Right cardiac atrium (tissue), 5 donors: ENCODE measurements at regions not wholly inside any gene's neighbourhood (a gene's known extent, or its start where the extent isn't known, plus 50 kb on each side); places are given as distances from the start of the nearest gene placed in this dataset.
A peak's percentile ranks its signal among the peaks of the same experiment; 100 is the strongest.
"Not testable (repeated sequence)": the region's sequence is repeated elsewhere in the genome, so short reads cannot be mapped to it uniquely, and the experiment has no call there.

ENCODE experiments used
- ATAC-seq, 2 donors: fragments of 200-7000 bp; cut with Tn5 transposase; one replicate each; pipeline versions ENCODE4 v1.8.0 to v1.9.1; 2020; ENCODE audit warnings: moderate library complexity in 2 of 2, mild to moderate bottlenecking in 1 of 2
- DNase-seq, 3 donors: peaks; one replicate each; pipeline ENCODE4 v3.0.0-alpha.2; 2020
- H3K27ac ChIP-seq: one replicate; pipeline ENCODE4 v1.5.1; 2013; ENCODE audit warnings: mild to moderate bottlenecking, low read length, control low read depth, moderate library complexity
- H3K27me3 ChIP-seq: one replicate; pipeline ENCODE4 v1.6.1; 2013; ENCODE audit not compliant: control insufficient read depth, insufficient read depth
- H3K4me1 ChIP-seq: one replicate; pipeline ENCODE4 v1.6.1; 2013; ENCODE audit warnings: low read length; ENCODE audit not compliant: control insufficient read depth, insufficient read depth
- H3K4me3 ChIP-seq: one replicate; pipeline ENCODE4 v1.5.1; 2013; ENCODE audit warnings: low read length, control low read depth
- H3K9me3 ChIP-seq: one replicate; pipeline ENCODE4 v1.6.1; 2013; ENCODE audit warnings: low read length; ENCODE audit not compliant: control insufficient read depth
- WGBS: extraction: QIAGEN DNeasy Blood & Tissue Kit; methylation state at CpG from one replicate; pipeline ENCODE4 v1.1.7; 2013; 5-methylcytosine and 5-hydroxymethylcytosine counted together
- intact Hi-C, 4 donors: fragments of 100-400 bp; cut with DNase I; formaldehyde crosslinking; loops; one replicate each; pipeline versions ENCODE4 v1.11.0 to v1.14.0; 2022 to 2023
- donor health status: healthy with polysubstance abuse.
- donor health status: DM: no; HTN: yes; CAD: no.
- donor health status: DM: no; HTN: no; CAD: no.
- donor health status: DM: no; HTN: yes; CAD: no; lungs with severe emphysema.
- donor health status: DM: yes; HTN: yes; CAD: no.

DNA sequence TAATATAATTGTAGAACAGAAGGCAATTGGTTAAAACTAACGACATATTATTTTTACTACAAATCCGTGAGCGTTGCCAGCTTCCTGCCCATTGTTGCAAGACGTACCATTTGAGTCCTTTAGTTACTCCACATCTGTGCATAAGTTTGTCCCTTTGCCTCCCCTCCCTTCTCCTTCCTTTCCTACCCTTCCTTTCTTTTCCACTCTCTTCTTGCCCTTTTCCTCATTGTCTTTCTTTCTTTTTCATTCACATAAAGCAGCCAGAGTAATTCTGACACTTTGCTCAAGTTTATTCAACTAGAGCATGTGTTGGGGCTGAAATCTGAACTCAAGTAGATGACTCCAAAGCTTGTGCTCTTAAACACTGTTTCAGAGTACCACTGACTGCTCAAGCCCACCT, 239.1 kb downstream of the FOXG1 start:
- ATAC-seq: no peak
- intact Hi-C loops: no loop called here
- no peaks in the 10 kb centered on the region for H3K27me3 ChIP-seq
- no peaks in the 10 kb centered on the region for H3K4me1 ChIP-seq
- no peak overlapping the region for H3K4me3 ChIP-seq
- no peak overlapping the region for H3K27ac ChIP-seq
- no peaks in the 10 kb centered on the region for H3K9me3 ChIP-seq
- WGBS: 81% methylated on average over 4 of the region's 4 CpGs
- DNase-seq: no peak

DNA sequence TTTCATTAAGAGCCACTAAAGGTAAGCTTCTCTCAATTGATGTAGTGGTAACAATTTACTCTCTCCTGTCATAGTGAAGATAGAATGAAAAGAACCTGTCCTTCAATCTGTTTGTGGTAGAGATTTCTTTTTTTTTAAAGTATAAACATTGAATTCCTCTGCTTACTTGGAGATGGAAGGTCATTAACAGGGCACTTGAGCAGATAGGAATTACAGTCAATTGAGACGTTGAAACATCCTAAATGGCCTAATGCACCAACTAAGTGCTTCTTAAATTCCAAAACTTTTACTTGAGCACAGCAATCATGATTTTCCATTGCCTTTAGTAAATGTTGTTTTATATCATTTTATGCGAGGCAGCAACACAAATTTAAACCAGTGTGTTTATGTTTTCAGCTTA, 241.4 kb downstream of the FOXG1 start:
- no peak overlapping the region for H3K4me3 ChIP-seq
- H3K27ac ChIP-seq: no peak overlapping the region
- no peaks in the 10 kb centered on the region for H3K9me3 ChIP-seq
- 46% methylated on average over 2 of the region's 2 CpGs for WGBS
- DNase-seq: no peak
- ATAC-seq: no peak
- no peaks in the 10 kb centered on the region for H3K4me1 ChIP-seq
- intact Hi-C loops: no loop called here
- no peaks in the 10 kb centered on the region for H3K27me3 ChIP-seq

DNA sequence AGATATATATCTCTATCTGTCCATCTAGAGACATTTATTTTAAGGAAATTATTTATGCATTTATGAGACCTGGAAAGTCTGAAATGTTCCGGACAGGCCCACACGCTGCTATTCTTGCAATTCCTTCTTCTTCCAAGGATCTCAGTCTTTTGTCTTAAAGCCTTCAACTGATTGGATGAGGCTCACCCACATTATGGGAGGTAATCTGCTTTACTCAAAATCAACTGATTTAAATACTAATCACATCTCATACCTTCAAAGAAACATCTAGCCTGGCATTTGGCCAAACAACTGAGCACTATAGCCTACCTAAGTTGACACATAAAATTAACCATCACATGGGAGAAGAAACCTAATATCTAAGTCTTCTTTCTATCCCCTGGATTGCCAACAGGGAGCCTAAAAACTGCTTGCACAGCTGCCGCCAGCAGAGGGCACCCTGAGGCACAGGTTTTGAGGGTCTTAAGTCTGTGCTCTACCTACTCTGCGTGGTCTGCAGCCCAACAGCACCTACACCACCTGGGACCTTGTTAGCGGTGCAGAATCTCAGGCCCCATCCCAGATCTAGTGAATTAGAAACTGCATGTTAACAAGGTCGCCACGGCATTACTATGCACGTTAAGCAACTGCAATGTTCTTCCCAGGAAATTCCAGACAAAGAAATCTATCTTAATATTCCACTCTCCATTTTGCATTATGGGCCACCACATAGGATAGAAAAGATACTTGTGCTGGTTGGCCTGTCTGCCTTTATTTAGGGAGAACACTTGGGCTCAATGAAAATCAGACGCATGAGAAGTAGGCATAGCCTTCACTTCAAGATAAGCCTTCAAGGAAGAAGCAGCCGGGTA, 249.7 kb downstream of the FOXG1 start:
- Histone ChIP-seq H3K4me3 (no peak overlapping the region), H3K4me1 (no peaks in the 10 kb centered on the region), H3K9me3 (no peaks in the 10 kb centered on the region), H3K27me3 (no peaks in the 10 kb centered on the region), H3K27ac (no peak overlapping the region)
- intact Hi-C loops: no loop called here
- no peak for ATAC-seq
- WGBS: 36% methylated on average over 10 of the region's 10 CpGs
- DNase-seq: peak in 2 of 3 donors; percentile 14 to 52

DNA sequence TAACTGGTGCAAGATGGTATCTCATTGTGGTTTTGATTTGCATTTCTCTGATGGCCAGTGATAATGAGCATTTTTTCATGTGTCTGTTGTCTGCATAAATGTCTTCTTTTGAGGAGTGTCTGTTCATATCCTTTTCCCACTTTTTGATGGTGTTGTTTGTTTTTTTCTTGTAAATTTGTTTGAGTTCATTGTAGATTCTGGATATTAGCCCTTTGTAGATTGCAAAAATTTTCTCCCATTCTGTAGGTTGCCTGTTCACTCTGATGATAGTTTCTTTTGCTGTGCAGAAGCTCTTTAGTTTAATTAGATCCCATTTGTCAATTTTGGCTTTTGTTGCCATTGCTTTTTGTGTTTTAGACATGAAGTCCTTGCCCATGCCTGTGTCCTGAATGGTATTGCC, 256.9 kb downstream of the FOXG1 start:
- DNase-seq, H3K4me3 ChIP-seq, ATAC-seq, H3K9me3 ChIP-seq, H3K27me3 ChIP-seq, H3K27ac ChIP-seq, H3K4me1 ChIP-seq, intact Hi-C loops: not testable (repeated sequence)

DNA sequence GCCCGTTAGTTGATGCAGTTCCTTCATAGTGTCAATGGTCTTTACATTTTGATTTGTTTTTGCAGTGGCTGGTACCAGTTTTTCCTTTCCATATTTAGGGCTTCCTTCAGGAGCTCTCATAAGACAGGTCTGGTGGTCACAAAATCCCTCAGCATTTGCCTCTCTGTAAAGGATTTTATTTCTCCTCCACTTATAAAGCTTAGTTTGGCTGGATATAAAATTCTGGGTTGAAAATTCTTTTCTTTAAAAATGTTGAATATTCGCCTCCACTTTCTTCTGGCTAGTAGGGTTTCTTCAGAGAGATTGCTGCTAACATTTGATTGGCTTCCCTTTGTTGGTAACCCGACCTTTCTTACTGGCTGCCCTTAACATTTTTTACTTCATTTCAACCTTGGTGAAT, 260.9 kb downstream of the FOXG1 start:
- H3K27ac ChIP-seq, H3K4me1 ChIP-seq, H3K9me3 ChIP-seq, ATAC-seq, H3K27me3 ChIP-seq, H3K4me3 ChIP-seq, DNase-seq, intact Hi-C loops: not testable (repeated sequence)
- 73% methylated on average over 3 of the region's 3 CpGs for WGBS

DNA sequence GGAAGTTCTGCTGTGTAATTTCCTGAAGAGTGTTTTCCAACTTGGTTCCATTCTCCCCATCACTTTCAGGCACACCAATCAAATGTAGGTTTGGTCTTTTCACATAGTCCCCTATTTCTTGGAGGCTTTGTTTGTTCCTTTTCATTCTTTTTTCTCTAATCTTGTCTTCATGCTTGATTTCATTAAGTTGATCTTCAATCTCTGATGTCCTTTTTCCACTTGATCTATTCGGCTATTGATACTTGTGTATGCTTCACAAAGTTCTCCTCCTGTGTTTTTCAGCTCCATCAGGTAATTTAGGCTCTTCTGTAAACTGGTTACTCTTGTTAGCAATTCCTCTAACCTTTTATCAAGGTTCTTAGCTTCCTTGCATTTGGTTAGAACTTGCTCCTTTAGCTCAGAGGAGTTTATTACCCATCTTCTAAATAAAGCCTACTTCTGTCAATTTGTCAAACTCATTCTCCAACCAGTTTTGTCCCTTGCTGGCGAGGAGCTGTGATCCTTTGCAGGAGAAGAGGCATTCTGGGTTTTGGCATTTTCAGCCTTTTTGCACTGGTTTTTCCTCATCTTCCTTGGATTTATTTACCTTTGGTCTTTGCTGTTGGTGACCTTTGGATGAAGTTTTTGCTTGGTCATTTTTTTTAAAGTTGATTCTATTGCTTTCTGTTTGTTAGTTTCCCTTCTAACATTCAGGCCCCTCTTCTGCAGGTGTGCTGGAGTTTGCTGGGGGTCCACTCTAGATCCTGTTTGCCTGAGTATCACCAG, 261.5 kb downstream of the FOXG1 start:
- intact Hi-C loops, H3K27ac ChIP-seq, H3K9me3 ChIP-seq, H3K4me1 ChIP-seq, ATAC-seq, H3K4me3 ChIP-seq, DNase-seq, H3K27me3 ChIP-seq: not testable (repeated sequence)
- 75% methylated on average over 2 of the region's 2 CpGs for WGBS

DNA sequence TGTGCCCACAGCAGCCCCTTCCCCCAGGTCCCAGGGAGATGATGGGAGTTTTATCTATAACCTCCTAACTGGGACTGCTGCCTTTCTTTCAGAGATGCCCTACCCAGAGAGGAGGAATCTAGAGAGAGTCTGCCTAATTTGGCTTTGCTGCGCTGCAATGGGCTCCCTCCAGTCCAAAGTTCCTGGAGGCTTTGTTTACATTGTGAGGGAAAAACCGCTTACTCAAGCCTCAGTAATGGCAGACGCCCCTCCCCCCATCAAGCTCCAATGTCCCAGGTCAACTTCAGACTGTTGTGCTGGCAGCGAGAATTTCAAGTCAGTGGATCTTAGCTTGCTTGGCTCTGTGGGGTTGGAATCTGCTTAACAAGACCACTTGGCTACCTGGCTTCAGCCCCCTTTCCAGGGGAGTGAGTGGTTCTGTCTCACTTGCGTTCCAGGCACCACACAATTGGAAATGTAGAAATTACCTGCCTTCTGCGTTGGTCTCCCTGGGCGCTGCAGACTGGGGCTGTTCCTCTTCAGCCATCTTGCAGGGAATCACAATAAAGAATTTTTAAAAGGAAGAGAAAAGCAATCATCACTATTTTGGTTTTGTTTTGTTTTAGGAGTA, 262.5 kb downstream of the FOXG1 start:
- no peaks in the 10 kb centered on the region for H3K9me3 ChIP-seq
- 50% methylated on average over 7 of the region's 7 CpGs for WGBS

DNA sequence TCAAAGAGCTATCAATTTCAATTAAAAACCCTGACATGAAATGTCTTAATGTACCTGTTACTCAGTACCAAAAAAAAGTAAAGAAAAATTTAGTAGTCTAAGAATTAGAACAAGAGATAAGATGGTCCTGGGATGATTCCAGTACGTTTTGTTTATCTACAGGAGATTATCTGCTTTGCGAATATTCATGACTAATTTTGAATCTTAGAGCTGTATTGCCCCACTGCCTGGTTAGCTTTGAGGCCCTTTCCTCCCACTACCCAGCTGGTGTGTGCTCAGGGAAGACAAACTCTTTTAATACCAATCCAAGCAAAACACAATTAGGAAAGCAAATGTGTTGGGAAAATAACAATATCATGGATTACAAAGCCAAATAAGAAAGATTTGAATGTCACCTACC, 263.5 kb downstream of the FOXG1 start:
- Histone ChIP-seq H3K9me3 (no peaks in the 10 kb centered on the region), H3K4me3 (no peak overlapping the region), H3K4me1 (no peaks in the 10 kb centered on the region), H3K27me3 (no peaks in the 10 kb centered on the region), H3K27ac (no peak overlapping the region)
- DNase-seq (no peak), ATAC-seq (no peak)
- intact Hi-C loops: no loop called here
- 33% methylated on average over 2 of the region's 2 CpGs for WGBS

More for the DNA sequence above, 262.5 kb downstream of the FOXG1 start:
- intact Hi-C loops: no loop called here
- Histone ChIP-seq H3K4me1 (no peaks in the 10 kb centered on the region), H3K4me3 (no peak overlapping the region), H3K27ac (no peak overlapping the region), H3K27me3 (no peaks in the 10 kb centered on the region)
- ATAC-seq (no peak), DNase-seq (no peak)

DNA sequence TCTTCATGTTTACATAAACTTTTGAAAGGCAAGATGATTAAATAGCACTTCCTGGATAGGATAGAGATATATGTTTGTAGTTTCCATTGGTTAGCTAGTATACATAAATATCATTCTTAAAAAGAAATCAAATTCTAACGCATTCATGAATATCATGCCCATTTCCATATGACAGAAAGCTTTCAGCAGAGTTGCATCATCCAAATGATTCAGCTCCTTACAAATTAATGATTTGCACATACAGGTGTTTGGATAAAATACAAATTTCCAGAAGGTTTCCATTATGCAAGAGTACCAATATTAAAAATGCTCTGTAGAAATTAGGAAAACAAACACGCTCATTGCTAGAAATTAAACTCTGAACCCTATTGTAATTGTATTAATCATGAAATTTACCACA, 264.4 kb downstream of the FOXG1 start:
- DNase-seq (no peak), ATAC-seq (no peak)
- no peak overlapping the region for H3K27ac ChIP-seq
- no peak overlapping the region for H3K4me3 ChIP-seq
- H3K27me3 ChIP-seq: no peaks in the 10 kb centered on the region
- intact Hi-C loops: no loop called here
- 89% methylated on average over 2 of the region's 2 CpGs for WGBS
- no peaks in the 10 kb centered on the region for H3K4me1 ChIP-seq
- H3K9me3 ChIP-seq: no peaks in the 10 kb centered on the region

DNA sequence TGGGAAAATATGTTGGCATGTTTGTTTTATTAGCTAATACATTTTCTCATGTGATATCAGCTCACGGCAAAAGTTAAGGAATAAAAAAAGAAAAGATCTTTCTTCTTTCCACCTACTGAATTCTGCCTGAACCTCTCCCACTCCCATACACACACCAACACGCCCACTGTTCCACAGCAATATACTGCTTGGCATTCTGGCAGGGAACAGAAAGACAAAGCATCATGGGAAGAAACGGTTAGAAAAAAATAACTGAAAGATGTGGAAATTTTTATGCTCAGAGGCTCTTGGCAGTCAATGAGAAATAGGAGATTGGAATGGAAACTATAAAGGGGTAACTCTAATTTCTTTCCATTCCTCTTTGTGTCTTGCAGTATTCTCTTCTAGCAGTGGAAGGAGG, 268.5 kb downstream of the FOXG1 start:
- Histone ChIP-seq H3K27me3 (no peaks in the 10 kb centered on the region), H3K27ac (no peak overlapping the region), H3K4me3 (no peak overlapping the region), H3K4me1 (no peaks in the 10 kb centered on the region), H3K9me3 (no peaks in the 10 kb centered on the region)
- ATAC-seq (no peak), DNase-seq (no peak)
- intact Hi-C loops: no loop called here
- 43% methylated on average over 3 of the region's 3 CpGs for WGBS

DNA sequence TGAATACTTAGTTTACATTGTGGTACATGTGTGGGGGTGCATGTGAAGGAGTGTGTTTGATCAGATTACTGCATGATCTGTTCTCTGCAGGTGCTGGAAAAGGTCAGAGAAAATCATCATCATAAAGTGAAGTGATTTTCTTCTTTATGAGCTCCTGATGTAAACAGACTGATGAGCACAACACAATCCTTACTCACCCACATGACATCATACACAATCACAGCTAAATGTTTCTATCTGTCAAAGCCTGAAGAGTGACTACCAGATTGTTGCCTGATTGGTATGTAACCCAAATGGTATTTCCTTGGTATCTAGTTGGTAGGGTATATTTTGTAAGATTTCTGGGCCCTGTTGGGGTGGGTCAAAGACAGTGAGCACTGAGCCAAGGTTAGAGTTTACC, 270.8 kb downstream of the FOXG1 start:
- intact Hi-C loops: no loop called here

More for the DNA sequence above, 270.8 kb downstream of the FOXG1 start:
- H3K27me3 ChIP-seq: no peaks in the 10 kb centered on the region
- H3K4me3 ChIP-seq: no peak overlapping the region
- no peak for ATAC-seq
- no peak for DNase-seq
- no peaks in the 10 kb centered on the region for H3K4me1 ChIP-seq
- no peak overlapping the region for H3K27ac ChIP-seq
- no peaks in the 10 kb centered on the region for H3K9me3 ChIP-seq
